H9 (cell line): ENCODE measurements at regions not wholly inside any gene's neighbourhood (a gene's known extent, or its start where the extent isn't known, plus 50 kb on each side); places are given as distances from the start of the nearest gene placed in this dataset.

Experiments used
- DNase-seq: peaks from one replicate; pipeline ENCODE4 v3.0.0-alpha.2; 2017
- H2AFZ ChIP-seq: one replicate; pipeline ENCODE4 v1.6.1; 2013; ENCODE audit warnings: mild to moderate bottlenecking, low read length, control low read depth, moderate library complexity
- H2AK5ac ChIP-seq: 2 replicates; pipeline ENCODE4 v1.6.1; 2013; ENCODE audit warnings: low read length, control low read depth, mixed read lengths; ENCODE audit not compliant: insufficient read length
- H2BK120ac ChIP-seq: one replicate; pipeline ENCODE4 v1.6.1; 2013; ENCODE audit warnings: low read depth, mild to moderate bottlenecking, low read length, control low read depth, inconsistent platforms; ENCODE audit not compliant: poor library complexity, severe bottlenecking
- H2BK12ac ChIP-seq: 2 replicates; pipeline ENCODE4 v1.6.1; 2013; ENCODE audit warnings: low read length, control low read depth, mixed read lengths, low read depth; ENCODE audit not compliant: insufficient read length
- H2BK15ac ChIP-seq: 2 replicates; pipeline ENCODE4 v1.6.1; 2013; ENCODE audit warnings: low read depth, low read length, control low read depth
- H2BK20ac ChIP-seq: one replicate; pipeline ENCODE4 v1.6.1; 2013; ENCODE audit warnings: low read depth, mild to moderate bottlenecking, low read length, control low read depth, inconsistent platforms; ENCODE audit not compliant: poor library complexity, severe bottlenecking
- H2BK5ac ChIP-seq: 2 replicates; pipeline ENCODE4 v1.6.1; 2013; ENCODE audit warnings: low read length, control low read depth, mixed read lengths; ENCODE audit not compliant: insufficient read length
- H3K14ac ChIP-seq: 2 replicates; pipeline ENCODE4 v1.6.1; 2013; ENCODE audit warnings: low read length, control low read depth; ENCODE audit not compliant: insufficient read depth
- H3K18ac ChIP-seq: 2 replicates; pipeline ENCODE4 v1.6.1; 2013; ENCODE audit warnings: low read depth, mild to moderate bottlenecking, mixed read lengths, low read length, control low read depth; ENCODE audit not compliant: insufficient read length
- H3K23ac ChIP-seq: 2 replicates; pipeline ENCODE4 v1.6.1; 2013; ENCODE audit warnings: low read length, control low read depth, mixed read lengths, low read depth; ENCODE audit not compliant: insufficient read length
- H3K23me2 ChIP-seq: 2 replicates; pipeline ENCODE4 v1.6.1; 2013; ENCODE audit warnings: low read depth, mild to moderate bottlenecking, mixed read lengths, low read length, control low read depth; ENCODE audit not compliant: insufficient read length, poor library complexity, severe bottlenecking
- H3K27ac ChIP-seq: 2 replicates; pipeline ENCODE4 v1.5.1; 2013; ENCODE audit warnings: low read length, control low read depth, mixed read lengths, low read depth; ENCODE audit not compliant: insufficient read length
- H3K27me3 ChIP-seq: 2 replicates; pipeline ENCODE4 v1.6.1; 2013; ENCODE audit warnings: low read length, control low read depth, inconsistent platforms; ENCODE audit not compliant: insufficient read depth
- H3K4ac ChIP-seq: 2 replicates; pipeline ENCODE4 v1.6.1; 2013; ENCODE audit warnings: low read depth, mild to moderate bottlenecking, control low read depth, inconsistent platforms, low read length, moderate library complexity
- H3K4me1 ChIP-seq: 2 replicates; pipeline ENCODE4 v1.6.1; 2013; ENCODE audit warnings: low read length, control low read depth, inconsistent platforms; ENCODE audit not compliant: insufficient read depth
- H3K4me2 ChIP-seq: 2 replicates; pipeline ENCODE4 v1.6.1; 2013; ENCODE audit warnings: low read length, control low read depth, mixed read lengths; ENCODE audit not compliant: insufficient read length, insufficient read depth
- H3K56ac ChIP-seq: 2 replicates; pipeline ENCODE4 v1.6.1; 2013; ENCODE audit warnings: low read depth, mild to moderate bottlenecking, mixed read lengths, low read length, control low read depth; ENCODE audit not compliant: insufficient read length
- H3K79me1 ChIP-seq: 2 replicates; pipeline ENCODE4 v1.6.1; 2013; ENCODE audit warnings: low read depth, mild to moderate bottlenecking, moderate library complexity, low read length, control low read depth, inconsistent platforms; ENCODE audit not compliant: insufficient read depth, poor library complexity, severe bottlenecking
- H3K79me2 ChIP-seq: 2 replicates; pipeline ENCODE4 v1.6.1; 2013; ENCODE audit warnings: low read length, control low read depth, inconsistent platforms; ENCODE audit not compliant: insufficient read depth
- H3K9ac ChIP-seq: 2 replicates; pipeline ENCODE4 v1.6.1; 2013; ENCODE audit warnings: low read length, control low read depth, mixed read lengths; ENCODE audit not compliant: insufficient read length; ENCODE audit errors: extremely low read depth
- H3K9me3 ChIP-seq: one replicate; pipeline ENCODE4 v1.6.1; 2013; ENCODE audit warnings: low read depth, low read length, inconsistent platforms; ENCODE audit not compliant: control insufficient read depth
- H3T11ph ChIP-seq: one replicate; pipeline ENCODE4 v1.6.1; 2013; ENCODE audit warnings: mild to moderate bottlenecking, low read length, control low read depth, inconsistent platforms
- H4K20me1 ChIP-seq: one replicate; pipeline ENCODE4 v1.6.1; 2013; ENCODE audit not compliant: control insufficient read depth, insufficient read length, insufficient read depth
- H4K5ac ChIP-seq: 2 replicates; pipeline ENCODE4 v1.6.1; 2013; ENCODE audit warnings: low read depth, mild to moderate bottlenecking, mixed read lengths, low read length, control low read depth; ENCODE audit not compliant: insufficient read length
- H4K8ac ChIP-seq: replicated peaks from 2 replicates; pipeline ENCODE4 v1.6.1; 2013; ENCODE audit warnings: low read length, control low read depth, mixed read lengths, low read depth; ENCODE audit not compliant: insufficient read length
- H4K91ac ChIP-seq: 2 replicates; pipeline ENCODE4 v1.6.1; 2013; ENCODE audit warnings: low read depth, mild to moderate bottlenecking, moderate library complexity, mixed read lengths, low read length, control low read depth; ENCODE audit not compliant: insufficient read length
- H3K27ac Mint-ChIP-seq, 3 experiments: 2 replicates in 2 of 3; 3 replicates in 1 of 3; pipeline ENCODE4 v1.8.0; 2020 to 2021; ENCODE audit warnings: mixed read lengths in 3 of 3, mild to moderate bottlenecking in 1 of 3, moderate library complexity in 1 of 3
- H3K27me3 Mint-ChIP-seq: 2 replicates; pipeline ENCODE4 v1.8.0; 2021; ENCODE audit warnings: low read depth, mild to moderate bottlenecking, moderate library complexity, mixed read lengths
- H3K36me3 Mint-ChIP-seq, 3 experiments: 2 replicates in 2 of 3; 3 replicates in 1 of 3; pipeline ENCODE4 v1.8.0; 2020 to 2021; ENCODE audit warnings: low read depth in 3 of 3, mixed read lengths in 3 of 3; ENCODE audit not compliant: insufficient read depth in 1 of 3
- H3K4me1 Mint-ChIP-seq, 2 experiments: 2 replicates each; pipeline ENCODE4 v1.8.0; 2020; ENCODE audit warnings: mixed read lengths in 2 of 2
- H3K4me3 Mint-ChIP-seq, 2 experiments: 2 replicates in 1 of 2; 3 replicates in 1 of 2; pipeline ENCODE4 v1.8.0; 2020 to 2021; ENCODE audit warnings: mild to moderate bottlenecking in 2 of 2, mixed read lengths in 2 of 2, moderate library complexity in 1 of 2
- H3K9me3 Mint-ChIP-seq, 2 experiments: 2 replicates in 1 of 2; 3 replicates in 1 of 2; pipeline ENCODE4 v1.8.0; 2020; ENCODE audit warnings: mild to moderate bottlenecking in 2 of 2, mixed read lengths in 2 of 2, moderate library complexity in 1 of 2
- WGBS: extraction: QIAGEN DNeasy Blood & Tissue Kit; methylation state at CpG from one replicate; pipeline ENCODE4 v1.1.7; 2013; ENCODE audit warnings: missing lambda C conversion rate, low lambda C conversion rate, mixed read lengths; ENCODE audit not compliant: insufficient read length; ENCODE audit errors: extremely low coverage; 5-methylcytosine and 5-hydroxymethylcytosine counted together
- TF ChIP-seq, protein P1 (sequence below): fragments of 200-600 bp; sonication (generic); conservative IDR thresholded peaks from 3 replicates; pipeline ENCODE4 v1.8.0; 2021; ENCODE audit warnings: antibody characterized with exemption, mild to moderate bottlenecking

DNA sequence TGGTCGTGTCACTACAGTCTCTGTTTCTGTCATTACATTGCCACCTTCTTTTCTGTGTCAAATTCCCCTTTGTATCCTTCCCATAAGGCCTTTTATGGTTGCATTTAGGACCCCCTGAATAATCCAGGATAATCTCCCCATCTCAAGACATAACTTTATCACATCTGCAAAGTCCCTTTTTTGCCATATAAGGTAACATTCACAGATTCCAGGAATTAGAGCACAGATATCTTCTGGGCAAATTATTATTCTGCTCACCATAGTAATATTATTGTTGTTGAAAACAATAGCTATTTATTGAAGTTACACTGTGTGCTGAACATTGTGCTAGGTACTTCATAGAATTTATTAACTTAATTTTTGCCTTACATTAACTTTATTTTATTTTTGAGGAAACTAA, 159.1 kb downstream of the TFAP2B start:
- H3K27me3 Mint-ChIP-seq, result no peaks in the 10 kb centered on the region; the same call in 1 of the 2 replicates
- peaks cover 10 to 11% of the 10 kb centered on the region in 2 experiments for H3K4me1 Mint-ChIP-seq

More for the DNA sequence above, 159.1 kb downstream of the TFAP2B start:
- Histone ChIP-seq H4K91ac (no peak overlapping the region), H3K9me3 (no peaks in the 10 kb centered on the region), H3K56ac (no peak overlapping the region), H3K18ac (no peak overlapping the region), H2BK5ac (no peak overlapping the region), H2BK120ac (no peak overlapping the region), H3K27me3 (no peaks in the 10 kb centered on the region), H3K79me2 (no peaks in the 10 kb centered on the region), H3K27ac (no peak overlapping the region), H4K8ac (no peak overlapping the region), H3K14ac (no peak overlapping the region), H2BK20ac (no peak overlapping the region), H4K5ac (no peak overlapping the region), H3T11ph (no peak overlapping the region), H2BK12ac (no peak overlapping the region), H3K79me1 (no peaks in the 10 kb centered on the region), H3K23ac (no peak overlapping the region), H3K4ac (no peak overlapping the region), H2BK15ac (no peak overlapping the region), H2AFZ (no peak overlapping the region), H3K4me1 (0 out of 2 replicates have a peak, but pooled peaks cover 2% of the 10 kb centered on the region), H2AK5ac (no peak overlapping the region), H3K9ac (no peak overlapping the region), H3K23me2 (no peaks in the 10 kb centered on the region), H3K4me2 (no peak overlapping the region), H4K20me1 (no peaks in the 10 kb centered on the region)
- Mint-ChIP-seq H3K36me3 (no peaks in the 10 kb centered on the region; a peak in 1 of 7 replicates), H3K4me3 (no peak overlapping the region), H3K9me3 (no peaks in the 10 kb centered on the region), H3K27ac (no peak overlapping the region)
- WGBS, result no CpG with 5 or more reads among the region's 1 CpG
- DNase-seq, result no peak
- TF ChIP-seq, protein P1, sequence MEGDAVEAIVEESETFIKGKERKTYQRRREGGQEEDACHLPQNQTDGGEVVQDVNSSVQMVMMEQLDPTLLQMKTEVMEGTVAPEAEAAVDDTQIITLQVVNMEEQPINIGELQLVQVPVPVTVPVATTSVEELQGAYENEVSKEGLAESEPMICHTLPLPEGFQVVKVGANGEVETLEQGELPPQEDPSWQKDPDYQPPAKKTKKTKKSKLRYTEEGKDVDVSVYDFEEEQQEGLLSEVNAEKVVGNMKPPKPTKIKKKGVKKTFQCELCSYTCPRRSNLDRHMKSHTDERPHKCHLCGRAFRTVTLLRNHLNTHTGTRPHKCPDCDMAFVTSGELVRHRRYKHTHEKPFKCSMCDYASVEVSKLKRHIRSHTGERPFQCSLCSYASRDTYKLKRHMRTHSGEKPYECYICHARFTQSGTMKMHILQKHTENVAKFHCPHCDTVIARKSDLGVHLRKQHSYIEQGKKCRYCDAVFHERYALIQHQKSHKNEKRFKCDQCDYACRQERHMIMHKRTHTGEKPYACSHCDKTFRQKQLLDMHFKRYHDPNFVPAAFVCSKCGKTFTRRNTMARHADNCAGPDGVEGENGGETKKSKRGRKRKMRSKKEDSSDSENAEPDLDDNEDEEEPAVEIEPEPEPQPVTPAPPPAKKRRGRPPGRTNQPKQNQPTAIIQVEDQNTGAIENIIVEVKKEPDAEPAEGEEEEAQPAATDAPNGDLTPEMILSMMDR, result no peak
